NB4 (cell line): ENCODE measurements at regions not wholly inside any gene's neighbourhood (a gene's known extent, or its start where the extent isn't known, plus 50 kb on each side); places are given as distances from the start of the nearest gene placed in this dataset.
A peak's percentile ranks its signal among the peaks of the same experiment; 100 is the strongest.

Experiments
- DNase-seq: peaks from one replicate; pipeline ENCODE4 v3.0.0; 2010; ENCODE audit warnings: low read depth
- H3K4me3 ChIP-seq: one replicate; pipeline ENCODE4 v1.5.1; 2011; ENCODE audit warnings: mild to moderate bottlenecking, low read depth, low read length, moderate library complexity
- MYC ChIP-seq: IDR thresholded peaks from 2 replicates; pipeline ENCODE4 v1.6.1; 2011; ENCODE audit warnings: low read depth, low read length
- POLR2A ChIP-seq: IDR thresholded peaks from 2 replicates; pipeline ENCODE4 v1.6.1; 2011; ENCODE audit warnings: mild to moderate bottlenecking; ENCODE audit not compliant: insufficient read length; ENCODE audit errors: extremely low read depth
- TF ChIP-seq, protein P1 (sequence below): IDR thresholded peaks from one replicate; pipeline ENCODE4 v1.5.1; 2012; ENCODE audit warnings: low read depth, low read length
- TF ChIP-seq, protein P2 (sequence below): IDR thresholded peaks from 2 replicates; pipeline ENCODE4 v1.6.1; 2011; ENCODE audit warnings: low read depth, low read length

- DNase-seq = no peak
- no peak overlapping the region for H3K4me3 ChIP-seq
- TF ChIP-seq, protein P1, sequence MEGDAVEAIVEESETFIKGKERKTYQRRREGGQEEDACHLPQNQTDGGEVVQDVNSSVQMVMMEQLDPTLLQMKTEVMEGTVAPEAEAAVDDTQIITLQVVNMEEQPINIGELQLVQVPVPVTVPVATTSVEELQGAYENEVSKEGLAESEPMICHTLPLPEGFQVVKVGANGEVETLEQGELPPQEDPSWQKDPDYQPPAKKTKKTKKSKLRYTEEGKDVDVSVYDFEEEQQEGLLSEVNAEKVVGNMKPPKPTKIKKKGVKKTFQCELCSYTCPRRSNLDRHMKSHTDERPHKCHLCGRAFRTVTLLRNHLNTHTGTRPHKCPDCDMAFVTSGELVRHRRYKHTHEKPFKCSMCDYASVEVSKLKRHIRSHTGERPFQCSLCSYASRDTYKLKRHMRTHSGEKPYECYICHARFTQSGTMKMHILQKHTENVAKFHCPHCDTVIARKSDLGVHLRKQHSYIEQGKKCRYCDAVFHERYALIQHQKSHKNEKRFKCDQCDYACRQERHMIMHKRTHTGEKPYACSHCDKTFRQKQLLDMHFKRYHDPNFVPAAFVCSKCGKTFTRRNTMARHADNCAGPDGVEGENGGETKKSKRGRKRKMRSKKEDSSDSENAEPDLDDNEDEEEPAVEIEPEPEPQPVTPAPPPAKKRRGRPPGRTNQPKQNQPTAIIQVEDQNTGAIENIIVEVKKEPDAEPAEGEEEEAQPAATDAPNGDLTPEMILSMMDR = no peak
- TF ChIP-seq, protein P2, sequence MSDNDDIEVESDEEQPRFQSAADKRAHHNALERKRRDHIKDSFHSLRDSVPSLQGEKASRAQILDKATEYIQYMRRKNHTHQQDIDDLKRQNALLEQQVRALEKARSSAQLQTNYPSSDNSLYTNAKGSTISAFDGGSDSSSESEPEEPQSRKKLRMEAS = no peak
- TF ChIP-seq POLR2A (no peak), MYC (no peak)
Measured at GRCh38 chr13:84208246-84208910, 326.1 kb upstream of the SLITRK1 start.

DNA sequence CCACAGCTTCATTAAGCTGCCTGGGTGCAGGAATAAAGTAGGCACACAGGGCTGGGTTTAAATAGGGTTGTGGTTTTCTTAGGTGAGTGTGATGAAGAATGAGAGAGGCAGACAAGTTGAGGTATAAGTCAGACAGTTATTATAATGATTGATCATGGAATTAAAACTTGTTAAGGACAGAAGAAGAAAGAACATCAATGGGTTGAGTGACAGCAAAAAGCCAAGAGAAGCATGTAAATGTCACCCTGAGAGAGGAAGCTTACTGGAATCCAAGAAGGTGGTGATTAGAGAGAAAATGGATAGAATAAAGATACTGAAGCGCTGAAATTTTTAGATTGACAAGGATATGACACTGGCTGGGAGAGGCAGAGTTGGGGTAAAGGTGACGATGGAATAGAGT, 325.2 kb upstream of the SLITRK1 start:
- TF ChIP-seq MYC = no peak
- TF ChIP-seq, protein P1 = no peak
- TF ChIP-seq POLR2A = no peak
- TF ChIP-seq, protein P2 = no peak
- DNase-seq = no peak

DNA sequence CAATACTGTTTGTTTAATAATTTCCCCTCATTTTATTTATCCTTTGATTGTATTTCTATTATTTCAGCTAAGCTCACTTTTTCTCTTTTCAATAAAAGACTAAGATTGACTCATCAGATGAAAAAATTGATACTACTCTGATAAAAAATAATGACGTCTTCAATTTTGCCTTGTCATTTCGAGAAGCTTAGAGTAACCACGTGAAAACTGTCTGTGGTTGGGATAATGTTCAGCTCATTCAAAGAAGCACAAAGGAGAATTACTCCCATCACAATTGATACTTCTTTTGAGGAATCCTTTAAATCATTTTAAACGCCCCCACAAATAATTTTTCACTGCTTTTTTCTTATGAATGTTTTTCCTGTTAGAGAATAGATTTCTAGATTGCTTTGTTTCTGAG, 318.7 kb upstream of the SLITRK1 start:
- DNase-seq = no peak
- TF ChIP-seq POLR2A (no peak), MYC (no peak)
- TF ChIP-seq, protein P2 = no peak
- TF ChIP-seq, protein P1 = no peak
- no peak overlapping the region for H3K4me3 ChIP-seq

More for the DNA sequence above, 325.2 kb upstream of the SLITRK1 start:
- no peak overlapping the region for H3K4me3 ChIP-seq

DNA sequence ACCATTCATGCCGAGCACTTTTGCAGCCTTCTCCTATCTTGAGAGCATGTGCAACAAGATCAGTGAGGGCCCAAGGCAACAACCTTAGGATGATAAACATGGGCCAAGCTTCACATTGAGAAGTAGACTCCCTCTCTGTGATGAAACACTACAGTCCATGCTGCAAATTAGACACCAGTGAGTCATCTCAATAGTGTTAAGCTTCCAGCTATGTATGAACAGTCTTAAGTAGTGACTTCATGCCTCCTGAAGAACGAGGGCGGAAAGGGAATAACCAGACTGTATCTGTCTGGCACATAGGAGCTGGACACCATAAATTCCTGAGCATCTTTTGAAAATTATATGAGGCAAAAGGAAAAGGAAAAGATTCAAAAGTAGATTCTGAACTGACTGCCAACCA, 309.9 kb upstream of the SLITRK1 start:
- H3K4me3 ChIP-seq = no peak overlapping the region
- TF ChIP-seq, protein P2 = no peak
- TF ChIP-seq, protein P1 = no peak
- TF ChIP-seq POLR2A = no peak
- TF ChIP-seq MYC = no peak
- peak; percentile 3 for DNase-seq

GRCh38 chr13:84191139-84191538, 308.9 kb upstream of the SLITRK1 start:
- no peak overlapping the region for H3K4me3 ChIP-seq
- no peak for TF ChIP-seq MYC
- TF ChIP-seq POLR2A = no peak
- TF ChIP-seq, protein P1 = no peak
- TF ChIP-seq, protein P2 = no peak
- DNase-seq = no peak
